HG03439 (cell line): ENCODE measurements at regions not wholly inside any gene's neighbourhood (a gene's known extent, or its start where the extent isn't known, plus 50 kb on each side); places are given as distances from the start of the nearest gene placed in this dataset.

ENCODE experiments used
- ATAC-seq: cut with Tn5 transposase; IDR thresholded peaks from one replicate; pipeline ENCODE4 v1.9.1; 2021; ENCODE audit warnings: mild to moderate bottlenecking, moderate library complexity; ENCODE audit not compliant: unreplicated experiment

DNA sequence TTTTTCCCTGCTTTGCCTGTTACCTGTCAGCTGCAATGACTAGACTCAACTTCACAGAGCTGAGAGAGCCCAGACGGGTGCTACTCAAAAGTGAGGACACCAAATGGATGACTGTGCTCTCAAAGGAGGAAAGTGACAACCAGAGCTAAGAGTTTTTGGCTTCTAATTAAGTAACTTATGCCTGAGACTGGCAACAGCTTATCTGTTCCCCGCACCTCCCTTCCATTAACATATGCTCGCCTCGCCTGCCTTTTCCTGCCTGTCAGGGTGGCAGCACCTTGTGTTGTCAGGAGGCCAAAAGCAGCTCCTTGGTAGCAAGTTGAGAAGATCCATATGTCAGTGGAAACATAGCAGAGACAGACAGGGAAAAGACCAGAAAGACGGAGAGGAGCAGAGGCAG lies 573.9 kb upstream of the KIRREL3 start:
- ATAC-seq = no peak

DNA sequence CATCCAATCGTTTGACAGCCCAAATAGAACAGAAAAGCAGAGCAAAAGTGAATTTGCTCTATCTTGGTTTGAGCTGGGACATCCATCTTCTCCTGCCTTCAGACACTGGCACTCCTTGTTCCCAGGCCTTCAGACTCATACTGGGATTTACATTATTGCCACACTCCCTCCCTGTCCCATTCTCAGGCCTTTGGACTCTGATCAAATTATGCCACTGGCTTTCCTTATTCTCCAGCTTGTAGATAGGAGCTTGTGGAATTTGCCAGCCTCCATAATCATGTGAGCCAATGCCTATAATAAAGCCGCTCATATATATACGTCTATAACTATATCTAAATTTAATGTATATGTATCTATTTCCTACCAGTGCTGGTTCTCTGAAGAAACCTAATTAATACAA lies 568.3 kb upstream of the KIRREL3 start:
- ATAC-seq = no peak

DNA sequence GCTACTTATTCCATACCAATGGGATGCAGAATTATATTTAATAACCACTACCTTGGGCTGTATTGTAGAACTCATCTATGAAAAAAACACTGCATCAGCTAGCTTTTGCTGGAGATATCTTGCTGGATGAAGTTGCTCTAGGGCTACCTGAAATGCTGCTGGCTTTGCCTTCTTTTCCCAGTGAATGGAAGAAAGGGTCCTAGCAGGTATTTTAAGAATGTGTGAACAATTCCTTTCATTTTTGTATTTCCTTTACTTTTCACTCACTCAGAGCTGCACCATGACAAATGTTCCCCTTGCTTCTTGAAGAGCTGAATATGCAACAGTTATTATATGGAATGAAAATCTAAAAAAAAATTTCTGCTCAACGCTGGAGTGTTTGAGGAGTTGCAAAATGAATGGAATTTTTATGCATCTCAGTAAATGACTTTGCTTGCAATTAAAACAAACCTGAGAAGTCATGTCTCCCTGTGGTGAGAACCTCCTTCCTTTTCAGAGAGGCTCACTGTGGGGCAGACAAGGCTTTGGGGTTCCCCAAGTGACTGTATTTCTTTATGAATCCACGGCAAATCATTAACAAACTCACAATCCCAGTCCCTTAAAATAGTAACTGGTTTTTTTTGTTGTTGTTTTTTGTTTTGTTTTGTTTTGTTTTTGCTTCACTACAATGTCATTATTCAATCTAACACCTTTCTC lies 566.8 kb upstream of the KIRREL3 start:
- no peak for ATAC-seq

DNA sequence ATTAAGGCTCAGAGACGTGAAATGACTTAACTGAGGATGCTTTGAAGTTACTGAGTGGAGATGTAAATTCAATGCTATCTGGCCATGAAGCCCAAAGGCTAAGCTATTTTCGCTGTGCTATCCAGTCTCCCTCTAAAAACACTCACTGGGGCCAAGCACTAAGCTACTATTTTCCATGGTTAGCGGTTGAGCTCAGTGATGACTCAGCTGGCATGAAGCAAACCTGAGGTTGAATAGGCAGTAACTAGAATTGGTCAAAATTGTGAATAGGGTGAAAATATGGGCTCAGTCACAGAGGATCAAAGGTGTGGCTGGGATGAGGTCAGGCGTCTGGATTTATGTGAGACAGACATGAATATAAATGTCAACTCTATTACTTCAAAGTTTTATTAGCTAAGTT lies 564.2 kb upstream of the KIRREL3 start:
- ATAC-seq = no peak

DNA sequence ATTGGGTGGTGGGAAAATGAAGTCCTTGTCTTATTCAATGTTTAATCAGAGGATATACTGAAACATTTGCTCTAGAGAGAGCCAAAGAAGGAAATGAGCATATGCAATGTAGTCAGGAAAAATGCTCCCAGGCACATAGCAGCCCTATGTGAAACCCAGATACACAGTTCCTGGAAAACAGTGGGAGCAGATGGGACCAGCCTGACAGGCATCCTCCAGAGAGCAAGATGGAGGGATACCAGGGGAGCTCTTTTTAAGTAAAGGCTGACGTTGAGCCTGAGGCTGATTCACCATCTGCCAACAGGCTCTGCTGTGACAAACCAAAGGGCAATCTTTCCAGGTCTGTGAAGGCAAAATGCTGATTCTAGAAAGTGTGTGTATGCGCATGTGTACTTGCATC lies 559.4 kb upstream of the KIRREL3 start:
- ATAC-seq = no peak

DNA sequence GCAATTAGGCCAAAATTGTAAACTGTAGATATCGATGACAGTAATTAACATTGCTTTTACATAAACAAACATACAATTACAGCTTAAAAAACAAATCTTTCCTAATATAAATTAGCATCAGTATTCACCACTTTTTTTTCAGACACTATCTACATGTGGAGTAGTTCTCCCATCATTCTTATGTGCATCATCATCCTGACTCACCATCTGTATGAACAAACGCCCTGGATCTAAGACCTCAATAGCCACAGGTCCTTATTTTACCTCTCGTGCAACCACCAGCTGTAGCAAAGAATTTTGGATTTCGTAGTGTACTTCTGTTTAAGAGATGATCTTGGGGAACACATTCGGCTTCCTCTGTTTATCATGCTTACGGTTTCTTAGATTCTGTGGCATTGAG lies 551.9 kb upstream of the KIRREL3 start:
- ATAC-seq = no peak

DNA sequence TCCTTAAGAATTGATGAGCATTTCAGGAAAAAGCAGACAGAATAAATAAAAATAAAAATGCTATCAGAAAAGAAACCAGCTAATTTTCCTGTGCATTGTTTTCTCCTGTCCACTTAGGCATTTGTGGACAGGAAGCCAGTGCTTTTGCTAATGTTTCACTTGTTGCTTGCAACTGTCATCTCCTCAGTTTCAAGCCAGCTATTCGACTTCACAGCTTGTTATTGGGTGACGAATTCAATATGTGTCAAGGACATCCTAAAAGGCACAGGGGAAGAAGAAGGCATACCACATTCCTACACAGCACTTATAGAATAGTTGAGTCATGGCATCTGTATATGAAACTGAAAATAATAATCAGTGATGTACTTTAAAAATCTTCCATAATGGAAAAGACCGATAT lies 530.6 kb upstream of the KIRREL3 start:
- no peak for ATAC-seq

DNA sequence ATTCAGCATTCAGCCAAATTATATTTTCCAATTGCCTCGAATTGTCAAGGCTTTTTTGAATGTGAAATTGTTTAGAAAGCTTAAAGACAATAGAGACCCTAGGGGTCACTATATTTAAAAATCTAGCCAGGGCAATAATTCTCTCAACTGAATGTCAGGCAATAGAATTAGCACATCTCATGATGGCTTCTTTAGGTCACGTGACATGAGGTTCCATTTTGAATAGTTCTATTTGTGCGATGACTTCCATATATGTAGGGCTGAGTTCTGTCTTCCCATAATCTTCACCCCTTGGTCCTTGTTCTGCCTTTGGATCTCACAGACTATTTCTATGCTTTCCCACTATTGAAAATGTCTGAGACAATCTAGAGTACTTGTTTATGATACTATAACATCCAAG lies 527.7 kb upstream of the KIRREL3 start:
- no peak for ATAC-seq

DNA sequence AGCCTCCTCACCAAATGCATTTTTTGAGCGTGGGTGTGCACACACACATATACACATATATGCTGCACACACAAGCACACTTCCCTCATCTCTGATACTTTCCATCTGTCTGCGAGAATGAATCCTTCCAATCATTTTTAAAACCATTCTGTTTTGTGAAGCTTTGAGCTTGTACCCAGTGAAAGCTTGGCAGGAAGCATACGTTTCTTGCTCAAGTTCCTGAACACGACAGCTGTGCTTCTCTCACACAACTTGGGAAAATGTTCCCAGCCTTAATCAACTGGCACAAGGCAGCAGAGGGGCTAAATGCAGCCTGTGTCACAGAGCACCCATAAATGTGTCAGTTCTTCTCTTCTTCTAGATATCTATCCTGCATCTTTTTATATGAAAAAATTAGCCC lies 524.0 kb upstream of the KIRREL3 start:
- no peak for ATAC-seq

DNA sequence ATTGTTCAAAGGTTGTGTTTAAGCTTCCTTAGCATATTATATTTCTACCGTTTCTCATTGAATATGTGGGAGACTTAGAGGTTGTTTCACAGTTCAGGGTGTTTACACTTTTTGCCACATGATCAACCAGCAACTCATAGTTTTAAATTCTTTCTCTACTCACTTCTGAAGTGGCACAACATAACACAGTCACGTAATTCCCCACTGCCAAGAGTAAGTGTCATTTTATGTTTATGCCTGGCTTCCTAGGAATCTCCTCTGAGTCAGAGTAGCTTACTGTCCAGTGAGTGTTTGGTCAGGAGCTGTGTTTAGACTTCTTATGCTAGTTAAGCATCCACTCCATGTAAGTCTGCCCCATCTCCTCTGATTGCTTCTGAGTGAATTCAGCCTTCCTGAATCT lies 520.8 kb upstream of the KIRREL3 start:
- no peak for ATAC-seq

DNA sequence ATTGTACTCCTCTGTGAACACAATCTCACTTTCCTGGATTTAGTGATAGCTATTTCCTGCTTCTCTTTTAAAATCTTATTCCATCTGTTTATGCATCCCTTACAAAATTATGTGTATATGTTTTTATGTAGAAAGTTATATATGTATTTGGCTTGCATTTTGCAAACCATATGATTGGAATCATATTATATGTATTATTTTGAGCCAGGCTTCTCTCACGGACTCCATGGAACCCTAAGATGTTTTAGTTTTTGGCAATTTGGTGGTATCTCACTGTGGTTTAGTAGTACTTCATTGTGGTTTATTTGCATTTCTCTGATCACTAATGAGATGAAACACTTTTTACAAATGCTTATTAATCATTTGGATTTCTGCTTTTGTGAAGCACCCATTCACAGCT lies 507.3 kb upstream of the KIRREL3 start:
- ATAC-seq = no peak

DNA sequence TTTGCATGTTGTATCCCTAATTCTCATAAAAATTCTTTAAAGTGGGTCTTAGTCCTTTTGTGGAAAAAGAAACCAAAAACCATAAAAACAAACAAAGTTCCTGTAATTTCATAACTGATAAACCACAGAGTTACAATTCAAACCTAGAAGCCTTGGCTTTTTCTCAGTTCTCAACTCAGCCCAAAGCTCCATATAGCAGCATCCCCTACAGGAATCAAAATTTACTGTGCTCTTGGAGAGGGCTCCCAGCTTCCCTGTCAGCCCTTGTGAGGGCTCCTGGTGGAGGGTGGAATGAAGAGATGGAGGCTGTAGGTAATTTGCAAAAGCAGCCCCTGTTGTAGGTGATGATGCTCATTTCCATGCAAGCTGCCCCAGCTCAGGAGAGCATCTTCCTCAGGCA lies 506.1 kb upstream of the KIRREL3 start:
- no peak for ATAC-seq

DNA sequence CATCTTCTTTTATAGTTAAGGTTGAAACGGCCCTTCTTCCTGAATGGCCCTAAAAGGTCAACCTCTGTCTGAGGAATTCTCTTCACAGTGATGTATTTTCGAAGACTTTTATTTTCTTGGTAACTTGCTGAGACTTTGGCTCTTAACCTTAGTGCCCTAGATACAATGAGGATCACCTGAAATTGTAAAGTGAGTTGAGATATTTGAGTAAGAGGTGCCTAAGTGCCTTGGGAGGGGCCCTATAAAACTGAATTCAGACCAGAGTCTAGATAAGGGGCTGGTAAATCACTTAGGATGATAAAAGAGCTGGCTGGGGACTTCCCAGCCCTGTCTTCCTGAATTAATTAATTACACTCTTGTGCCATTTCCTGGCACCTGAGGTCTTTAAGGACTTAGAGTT lies 505.6 kb upstream of the KIRREL3 start:
- no peak for ATAC-seq

DNA sequence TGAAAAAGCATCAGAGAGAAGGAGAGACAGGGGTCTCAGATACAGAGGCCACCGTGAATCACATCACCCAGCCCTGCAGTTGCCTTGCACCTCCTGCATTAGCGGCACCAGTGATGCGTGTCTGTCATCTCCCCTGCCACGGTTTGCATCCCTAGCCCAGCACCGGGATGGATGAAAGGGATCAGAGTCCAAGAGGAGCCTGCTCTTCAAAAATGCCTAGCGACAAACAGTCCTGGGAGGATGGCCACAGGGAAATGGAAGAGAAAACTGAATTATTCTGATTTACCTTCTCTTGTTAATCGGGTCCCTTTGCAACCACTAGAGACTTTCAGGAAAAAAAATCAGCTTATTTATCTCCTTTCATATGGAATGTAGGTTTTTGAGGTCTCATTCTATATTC lies 495.6 kb upstream of the KIRREL3 start:
- no peak for ATAC-seq

DNA sequence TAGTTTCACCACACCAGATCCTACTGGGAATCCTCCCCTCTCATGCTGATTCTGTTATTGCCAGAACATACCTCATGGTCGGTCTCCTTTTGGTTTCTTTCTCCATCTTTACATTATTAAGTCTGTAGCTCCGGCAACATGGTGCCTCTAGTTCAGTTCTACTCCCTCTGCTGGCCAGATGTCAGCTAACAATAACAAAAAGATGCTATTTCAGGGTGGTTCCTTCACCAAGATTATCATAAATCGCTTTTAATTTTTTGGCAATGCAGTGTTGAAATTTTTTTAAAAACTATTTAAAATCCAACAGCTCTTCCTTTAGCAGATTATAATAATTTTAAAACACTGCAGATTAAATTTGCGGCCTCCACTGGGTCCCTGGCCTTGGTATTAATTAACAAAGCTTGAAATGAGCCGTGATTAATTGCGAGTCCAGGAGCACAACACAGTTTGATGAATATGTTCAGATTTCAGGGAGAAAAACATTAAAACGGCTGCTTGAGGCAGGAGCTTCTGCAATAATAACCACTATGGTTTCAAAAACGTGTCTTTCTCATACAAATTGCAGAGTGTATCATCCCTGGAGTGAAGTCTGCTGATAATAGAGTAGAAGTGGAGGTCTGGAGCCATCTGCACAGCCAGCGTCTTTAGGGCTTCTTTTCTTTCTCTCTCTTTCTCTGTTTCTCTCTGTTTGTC lies 492.9 kb upstream of the KIRREL3 start:
- ATAC-seq = peak; percentile 56

DNA sequence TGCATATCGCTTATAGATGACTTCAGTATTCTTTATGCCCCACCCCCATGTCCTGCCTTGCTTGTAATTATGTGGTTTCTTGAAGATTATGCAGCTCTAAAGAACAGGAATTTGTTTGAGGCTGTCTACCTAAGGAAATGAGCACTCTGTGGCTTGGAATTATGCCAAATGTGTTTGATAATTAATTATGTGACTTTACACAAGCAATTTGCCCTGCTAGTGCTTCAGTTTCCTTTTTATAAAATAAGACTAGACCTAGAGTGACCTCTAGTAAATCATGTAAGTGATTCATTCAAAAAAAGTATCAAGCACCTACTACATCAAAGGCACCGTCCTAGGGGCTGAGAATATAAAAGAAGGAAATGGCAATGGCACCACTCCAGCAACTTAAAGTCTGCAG lies 491.5 kb upstream of the KIRREL3 start:
- no peak for ATAC-seq

DNA sequence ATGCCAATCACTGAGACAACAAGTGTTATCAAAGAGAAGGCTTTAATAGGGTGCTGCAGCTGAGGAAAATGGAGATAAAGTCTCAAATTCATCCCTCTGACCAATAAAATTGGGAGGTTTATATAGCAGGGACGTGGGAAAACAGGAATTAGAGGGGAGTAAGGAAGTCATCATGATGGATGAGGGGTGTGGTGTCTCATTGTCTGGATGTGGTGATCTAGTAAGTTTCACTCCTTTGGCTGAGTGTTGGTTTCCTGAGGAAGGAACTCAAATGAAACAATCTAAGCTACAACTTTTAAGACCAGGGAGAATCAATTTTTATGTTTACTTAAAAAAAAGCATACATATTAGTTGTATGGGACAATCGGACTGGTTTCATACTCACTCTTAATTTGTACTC lies 491.0 kb upstream of the KIRREL3 start:
- ATAC-seq = no peak

DNA sequence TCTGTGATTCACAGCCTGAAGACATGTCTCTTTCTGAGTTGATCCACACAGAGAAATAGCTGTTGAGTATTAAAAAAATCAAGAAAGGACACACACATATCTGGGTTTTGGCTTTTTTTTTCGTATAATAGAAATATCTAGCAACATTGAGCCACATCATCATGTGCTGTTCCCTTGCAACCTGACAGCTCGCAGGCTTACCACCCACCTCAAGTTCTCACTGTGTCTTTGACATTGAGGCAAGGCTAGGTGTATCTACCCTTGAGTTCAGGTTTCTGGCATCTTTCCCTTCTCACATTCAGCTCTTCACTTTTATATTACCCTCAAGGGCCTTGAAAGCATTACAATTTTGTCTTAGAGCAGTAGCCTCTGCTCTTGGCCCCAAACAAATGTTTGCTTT lies 490.3 kb upstream of the KIRREL3 start:
- no peak for ATAC-seq

DNA sequence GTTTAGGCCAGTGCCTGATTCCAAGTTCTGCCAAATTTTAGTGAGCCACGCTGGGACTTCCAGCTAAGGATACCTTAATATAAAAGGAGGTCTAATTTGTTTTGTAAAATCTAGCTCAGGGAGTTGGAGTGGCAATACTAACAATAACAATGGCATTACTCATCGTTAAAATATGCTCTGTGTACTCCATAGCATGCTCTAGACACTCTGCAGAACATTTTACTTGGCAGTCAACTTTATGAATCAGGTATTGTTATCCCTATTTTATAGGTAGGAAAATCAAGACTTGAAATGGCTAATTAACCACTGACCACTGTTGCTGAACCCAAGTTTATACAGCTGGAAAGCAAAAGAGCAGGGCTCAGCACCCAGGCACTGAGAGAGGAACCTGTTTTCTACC lies 485.0 kb upstream of the KIRREL3 start:
- ATAC-seq = no peak

DNA sequence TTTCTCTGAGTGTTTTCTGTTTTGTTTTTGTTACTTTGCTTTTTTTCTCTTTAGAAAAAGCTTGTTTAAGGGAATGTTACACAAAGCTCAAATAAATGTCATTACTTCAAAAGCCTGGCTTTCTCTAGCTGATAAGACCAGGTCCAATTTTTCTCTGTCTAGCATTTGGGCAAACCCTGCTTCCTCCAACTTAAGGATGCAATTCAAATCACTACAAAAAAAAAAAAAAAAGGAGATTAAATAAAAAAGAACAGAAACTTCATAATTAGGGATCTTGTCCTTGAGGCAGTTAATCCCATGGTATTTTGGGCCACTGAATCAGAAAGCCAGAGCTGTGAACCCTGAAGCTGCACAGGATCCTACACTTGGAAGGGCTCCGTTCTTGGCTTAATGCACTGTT lies 480.8 kb upstream of the KIRREL3 start:
- ATAC-seq = no peak

DNA sequence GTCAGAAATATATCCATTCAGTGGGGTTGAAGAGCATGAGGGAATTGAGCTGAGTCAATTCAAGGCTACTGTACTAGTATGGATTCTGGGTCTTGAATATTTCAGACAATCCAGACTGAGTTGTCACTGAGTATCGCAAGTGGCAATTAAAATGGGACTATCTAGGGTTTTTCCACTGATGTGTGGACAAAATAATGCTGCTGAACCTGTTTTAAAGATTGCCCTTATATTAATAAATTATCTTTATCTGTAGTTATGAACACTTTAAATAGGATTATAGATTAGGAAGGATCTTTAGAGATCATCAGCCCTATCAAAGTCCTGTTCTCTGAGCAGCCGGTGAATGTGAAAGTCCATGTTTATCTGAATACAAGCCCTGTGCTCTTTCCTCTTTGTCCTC lies 478.3 kb upstream of the KIRREL3 start:
- no peak for ATAC-seq

DNA sequence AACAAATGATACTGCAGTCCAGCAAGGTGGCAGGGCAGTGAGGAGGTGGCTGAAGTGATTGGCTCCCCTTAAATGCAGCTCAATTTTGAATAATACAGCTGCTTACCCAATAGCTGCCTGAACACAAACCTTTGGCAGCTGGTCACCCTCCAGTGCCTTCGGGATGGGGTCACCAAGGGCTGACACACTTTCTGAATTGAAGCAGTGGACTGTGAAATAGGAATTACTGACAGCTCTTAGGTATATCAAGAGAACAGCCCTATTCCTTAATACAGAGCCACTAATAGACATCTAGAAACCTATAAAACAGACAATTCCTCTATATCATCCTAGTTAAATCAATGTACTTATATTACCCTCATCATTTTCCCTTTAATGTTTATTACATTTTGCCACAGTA lies 474.2 kb upstream of the KIRREL3 start:
- no peak for ATAC-seq

DNA sequence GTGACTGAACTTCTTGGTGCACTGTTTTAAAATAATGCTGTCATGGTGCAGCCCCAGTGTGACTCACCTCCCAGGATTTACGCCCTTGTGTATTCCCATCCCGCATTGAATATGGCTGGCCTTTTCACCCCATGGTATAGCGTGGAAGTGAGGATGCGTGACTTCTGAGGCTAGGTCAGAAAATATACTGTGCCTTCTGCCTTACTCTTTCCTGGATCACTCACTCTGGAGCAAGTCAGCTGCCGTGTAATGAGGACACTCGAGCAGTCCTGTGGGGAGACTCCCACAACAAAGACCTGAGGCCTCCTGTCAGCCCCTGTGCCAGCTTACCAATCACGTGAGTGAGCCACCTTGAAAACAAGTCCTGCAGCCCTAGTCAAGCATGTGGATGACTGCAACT lies 471.9 kb upstream of the KIRREL3 start:
- no peak for ATAC-seq
